Breast epithelium (tissue), 3 donors: ENCODE measurements at regions not wholly inside any gene's neighbourhood (a gene's known extent, or its start where the extent isn't known, plus 50 kb on each side); places are given as distances from the start of the nearest gene placed in this dataset.

Source experiments
- POLR2A ChIP-seq: fragments of 450-650 bp; IDR thresholded peaks from one replicate; pipeline ENCODE4 v1.6.1; 2016; ENCODE audit warnings: antibody characterized with exemption, mild to moderate bottlenecking, moderate library complexity
- TF ChIP-seq, protein P1 (sequence below), 3 donors: fragments of 450-650 bp; IDR thresholded peaks; one replicate each; pipeline ENCODE4 v1.5.1; 2016 to 2017; ENCODE audit warnings: antibody characterized with exemption in 3 of 3, mild to moderate bottlenecking in 3 of 3, moderate library complexity in 3 of 3

DNA sequence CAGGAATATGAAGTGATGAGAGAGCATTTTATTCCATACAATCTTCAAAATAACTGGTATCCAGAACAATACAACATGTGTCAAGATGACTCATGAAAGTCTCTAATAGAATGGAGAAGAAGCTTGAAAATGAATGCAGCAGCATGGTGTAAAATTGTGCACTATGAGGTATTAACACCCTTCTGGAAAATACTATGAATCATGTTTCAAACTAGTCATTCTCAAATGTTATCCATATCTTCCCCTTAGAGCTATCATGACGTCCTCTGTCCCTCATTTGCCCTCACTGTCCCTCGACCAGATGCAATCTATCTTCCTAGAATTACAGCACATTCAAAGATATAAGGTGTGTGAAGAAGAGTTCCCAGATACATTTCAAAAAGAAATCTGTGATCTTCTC, 198.2 kb downstream of the NECTIN3 start:
- no peak for TF ChIP-seq POLR2A
- TF ChIP-seq, protein P1, sequence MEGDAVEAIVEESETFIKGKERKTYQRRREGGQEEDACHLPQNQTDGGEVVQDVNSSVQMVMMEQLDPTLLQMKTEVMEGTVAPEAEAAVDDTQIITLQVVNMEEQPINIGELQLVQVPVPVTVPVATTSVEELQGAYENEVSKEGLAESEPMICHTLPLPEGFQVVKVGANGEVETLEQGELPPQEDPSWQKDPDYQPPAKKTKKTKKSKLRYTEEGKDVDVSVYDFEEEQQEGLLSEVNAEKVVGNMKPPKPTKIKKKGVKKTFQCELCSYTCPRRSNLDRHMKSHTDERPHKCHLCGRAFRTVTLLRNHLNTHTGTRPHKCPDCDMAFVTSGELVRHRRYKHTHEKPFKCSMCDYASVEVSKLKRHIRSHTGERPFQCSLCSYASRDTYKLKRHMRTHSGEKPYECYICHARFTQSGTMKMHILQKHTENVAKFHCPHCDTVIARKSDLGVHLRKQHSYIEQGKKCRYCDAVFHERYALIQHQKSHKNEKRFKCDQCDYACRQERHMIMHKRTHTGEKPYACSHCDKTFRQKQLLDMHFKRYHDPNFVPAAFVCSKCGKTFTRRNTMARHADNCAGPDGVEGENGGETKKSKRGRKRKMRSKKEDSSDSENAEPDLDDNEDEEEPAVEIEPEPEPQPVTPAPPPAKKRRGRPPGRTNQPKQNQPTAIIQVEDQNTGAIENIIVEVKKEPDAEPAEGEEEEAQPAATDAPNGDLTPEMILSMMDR (IDR thresholded peaks at IDR 0.05): no peak
